ENCODE measurements at regions not wholly inside any gene's neighbourhood (a gene's known extent, or its start where the extent isn't known, plus 50 kb on each side); places are given as distances from the start of the nearest gene placed in this dataset.

DNA sequence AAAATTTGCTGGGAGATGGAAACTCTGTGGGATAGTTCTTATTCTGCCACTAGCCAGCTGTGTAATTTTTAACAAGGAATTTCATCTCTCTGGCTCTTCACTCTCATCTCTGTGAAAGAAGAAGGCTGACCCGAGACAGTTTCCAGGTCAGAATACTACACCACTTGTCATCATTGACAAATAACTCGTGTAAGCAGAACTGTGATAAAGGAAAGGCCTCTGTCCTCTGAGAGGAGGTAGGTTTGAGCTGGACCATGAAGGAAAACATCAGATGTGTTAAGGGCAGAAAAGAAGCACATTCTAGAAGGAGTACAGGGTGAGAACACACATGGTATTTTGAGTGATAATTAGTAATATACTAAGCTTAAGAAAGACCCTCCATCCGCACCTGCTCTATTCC lies 211.4 kb upstream of the DDX18 start:
- ATAC-seq (ENCODE audit: insufficient number of reproducible peaks, low FRiP score, low read depth) (no peak), DNase-seq (ENCODE audit: low spot score) (no peak)
- Histone ChIP-seq H3K36me3 (no peaks in the 10 kb centered on the region), H3K27ac (no peak overlapping the region), H3K9me3 (no peaks in the 10 kb centered on the region), H3K4me1 (ENCODE audit: control insufficient read depth in 1 of 2, low read depth in 2 of 2) (no peaks in the 10 kb centered on the region), H3K4me3 (no peak overlapping the region), H3K27me3 (replicated peaks; ENCODE audit: insufficient read depth) (no peaks in the 10 kb centered on the region)
- TF ChIP-seq, protein P1, sequence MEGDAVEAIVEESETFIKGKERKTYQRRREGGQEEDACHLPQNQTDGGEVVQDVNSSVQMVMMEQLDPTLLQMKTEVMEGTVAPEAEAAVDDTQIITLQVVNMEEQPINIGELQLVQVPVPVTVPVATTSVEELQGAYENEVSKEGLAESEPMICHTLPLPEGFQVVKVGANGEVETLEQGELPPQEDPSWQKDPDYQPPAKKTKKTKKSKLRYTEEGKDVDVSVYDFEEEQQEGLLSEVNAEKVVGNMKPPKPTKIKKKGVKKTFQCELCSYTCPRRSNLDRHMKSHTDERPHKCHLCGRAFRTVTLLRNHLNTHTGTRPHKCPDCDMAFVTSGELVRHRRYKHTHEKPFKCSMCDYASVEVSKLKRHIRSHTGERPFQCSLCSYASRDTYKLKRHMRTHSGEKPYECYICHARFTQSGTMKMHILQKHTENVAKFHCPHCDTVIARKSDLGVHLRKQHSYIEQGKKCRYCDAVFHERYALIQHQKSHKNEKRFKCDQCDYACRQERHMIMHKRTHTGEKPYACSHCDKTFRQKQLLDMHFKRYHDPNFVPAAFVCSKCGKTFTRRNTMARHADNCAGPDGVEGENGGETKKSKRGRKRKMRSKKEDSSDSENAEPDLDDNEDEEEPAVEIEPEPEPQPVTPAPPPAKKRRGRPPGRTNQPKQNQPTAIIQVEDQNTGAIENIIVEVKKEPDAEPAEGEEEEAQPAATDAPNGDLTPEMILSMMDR (IDR thresholded peaks at IDR 0.05), result no peak

DNA sequence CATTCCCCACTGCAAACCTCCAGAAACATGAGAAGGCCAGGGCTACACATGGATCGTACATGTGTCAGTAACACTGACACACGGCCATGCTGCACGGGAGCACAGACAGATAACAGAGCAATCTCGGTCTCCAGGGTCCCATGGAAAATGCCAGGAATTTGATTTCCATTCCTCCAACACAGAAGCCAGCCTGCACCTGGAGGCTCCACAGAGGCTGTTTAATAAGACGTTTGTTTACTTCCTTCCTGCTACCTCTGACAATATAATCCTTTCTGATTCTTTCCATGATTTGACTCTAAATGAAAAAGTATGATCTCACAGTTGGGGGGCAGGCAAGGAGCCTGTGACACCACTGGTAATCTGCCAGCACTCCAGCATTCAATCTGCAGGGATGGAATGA lies 210.9 kb upstream of the DDX18 start:
- H3K4me1 ChIP-seq (ENCODE audit: control insufficient read depth in 1 of 2, low read depth in 2 of 2), result no peaks in the 10 kb centered on the region
- no peak overlapping the region for H3K27ac ChIP-seq
- no peaks in the 10 kb centered on the region for H3K9me3 ChIP-seq
- DNase-seq (ENCODE audit: low spot score), result no peak
- no peak for ATAC-seq (ENCODE audit: insufficient number of reproducible peaks, low FRiP score, low read depth)
- no peaks in the 10 kb centered on the region for H3K36me3 ChIP-seq
- no peak overlapping the region for H3K4me3 ChIP-seq
- TF ChIP-seq, protein P1 (IDR thresholded peaks at IDR 0.05), result no peak
- H3K27me3 ChIP-seq (replicated peaks; ENCODE audit: insufficient read depth), result no peaks in the 10 kb centered on the region

DNA sequence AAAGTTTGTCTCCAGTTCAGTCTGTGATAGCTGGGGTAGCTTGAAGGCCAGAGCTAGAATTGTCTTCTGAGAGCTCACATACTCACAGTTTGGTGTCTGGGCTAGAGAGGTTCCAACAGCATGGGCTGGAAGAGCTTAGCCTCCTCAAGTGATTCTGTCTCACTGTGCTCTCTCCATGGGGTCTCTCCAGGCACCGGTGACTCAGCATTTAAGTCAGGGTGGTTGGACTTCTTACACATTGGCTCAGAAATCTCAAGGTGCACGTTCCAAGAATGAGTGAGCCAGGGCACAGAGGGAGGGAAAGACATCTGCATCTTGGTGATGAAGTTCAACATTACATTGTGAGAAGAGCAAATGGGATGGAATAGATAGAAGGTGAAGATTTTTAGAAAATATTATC lies 207.3 kb upstream of the DDX18 start:
- Histone ChIP-seq H3K4me1 (ENCODE audit: control insufficient read depth in 1 of 2, low read depth in 2 of 2) (no peaks in the 10 kb centered on the region), H3K36me3 (no peaks in the 10 kb centered on the region), H3K4me3 (no peak overlapping the region), H3K27me3 (replicated peaks; ENCODE audit: insufficient read depth) (no peaks in the 10 kb centered on the region), H3K9me3 (no peaks in the 10 kb centered on the region), H3K27ac (no peak overlapping the region)
- no peak for ATAC-seq (ENCODE audit: insufficient number of reproducible peaks, low FRiP score, low read depth)
- no peak for DNase-seq (ENCODE audit: low spot score)
- TF ChIP-seq, protein P1 (IDR thresholded peaks at IDR 0.05), result no peak

DNA sequence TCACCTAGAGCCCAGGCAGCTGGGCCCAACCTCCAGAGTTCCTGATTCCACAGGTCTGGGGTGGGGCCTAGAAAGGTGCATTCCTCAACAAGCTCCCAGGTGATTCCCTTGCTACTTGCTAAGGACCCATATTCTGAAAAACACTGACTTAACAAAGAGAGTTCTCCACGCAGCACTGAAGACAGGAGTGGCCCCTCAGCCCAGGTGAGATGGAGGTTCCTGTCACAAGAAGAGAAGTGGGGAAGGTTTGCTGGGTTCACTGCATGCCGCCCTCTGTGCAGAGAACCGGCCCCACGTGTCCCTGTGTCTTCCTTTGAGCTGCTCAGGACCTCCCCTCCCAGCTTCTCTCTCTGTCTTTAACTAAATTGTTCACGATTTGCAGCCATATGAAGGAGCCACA lies 201.4 kb upstream of the DDX18 start:
- DNase-seq (ENCODE audit: low spot score), result no peak
- Histone ChIP-seq H3K4me1 (ENCODE audit: control insufficient read depth in 1 of 2, low read depth in 2 of 2) (no peaks in the 10 kb centered on the region), H3K9me3 (no peaks in the 10 kb centered on the region)

DNA sequence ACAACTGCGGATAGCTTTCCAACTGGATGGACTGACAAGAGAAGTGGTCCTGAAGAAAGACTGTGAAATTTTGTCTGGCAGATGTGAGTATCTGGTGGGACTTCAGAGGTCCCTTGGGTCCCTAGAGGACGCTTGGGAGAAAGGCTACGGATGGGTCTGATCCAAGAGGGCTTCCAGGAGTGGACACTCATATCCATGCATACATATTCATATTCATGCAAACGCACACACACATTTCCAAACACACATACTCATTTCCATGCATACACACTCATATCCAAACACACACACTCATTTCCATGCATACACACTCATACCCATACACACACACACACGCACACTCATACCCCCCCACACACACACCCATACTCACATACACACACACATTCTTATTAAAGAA lies 200.2 kb upstream of the DDX18 start:
- ATAC-seq (ENCODE audit: insufficient number of reproducible peaks, low FRiP score, low read depth) (no peak), DNase-seq (ENCODE audit: low spot score) (no peak)
- H3K4me1 ChIP-seq (ENCODE audit: control insufficient read depth in 1 of 2, low read depth in 2 of 2), result no peaks in the 10 kb centered on the region
- H3K9me3 ChIP-seq, result no peaks in the 10 kb centered on the region
- H3K27me3 ChIP-seq (replicated peaks; ENCODE audit: insufficient read depth), result no peaks in the 10 kb centered on the region
- TF ChIP-seq, protein P1 (IDR thresholded peaks at IDR 0.05), result no peak
- no peak overlapping the region for H3K27ac ChIP-seq
- no peak overlapping the region for H3K4me3 ChIP-seq
- no peaks in the 10 kb centered on the region for H3K36me3 ChIP-seq

More for the DNA sequence above, 201.4 kb upstream of the DDX18 start:
- ATAC-seq (ENCODE audit: insufficient number of reproducible peaks, low FRiP score, low read depth), result no peak
- TF ChIP-seq, protein P1 (IDR thresholded peaks at IDR 0.05), result no peak
- no peak overlapping the region for H3K27ac ChIP-seq
- no peak overlapping the region for H3K4me3 ChIP-seq
- no peaks in the 10 kb centered on the region for H3K36me3 ChIP-seq
- H3K27me3 ChIP-seq (replicated peaks; ENCODE audit: insufficient read depth), result no peaks in the 10 kb centered on the region
